ENCODE measurements at regions not wholly inside any gene's neighbourhood (a gene's known extent, or its start where the extent isn't known, plus 50 kb on each side); places are given as distances from the start of the nearest gene placed in this dataset.

DNA sequence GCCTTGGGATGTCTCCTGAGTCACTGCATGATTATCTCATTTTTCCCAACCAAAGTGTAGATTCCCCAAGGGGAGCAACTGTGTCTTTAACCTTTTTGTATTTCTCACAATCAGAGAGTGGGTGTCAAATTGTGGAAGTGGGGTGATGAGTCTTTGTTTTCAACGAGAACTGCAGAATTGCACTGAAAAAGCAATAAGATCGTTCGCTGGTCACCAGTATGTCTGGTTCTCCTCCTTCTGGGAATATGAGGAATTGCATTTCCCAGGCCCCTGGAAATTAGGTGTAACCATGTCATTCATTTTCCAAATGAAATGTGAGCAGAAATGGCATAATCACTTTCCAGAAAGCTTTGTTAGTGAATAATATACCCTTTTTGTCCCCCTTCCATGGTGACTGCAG is 326.9 kb downstream of the GPAM start:
- Histone ChIP-seq H3K4me3 (no peak overlapping the region), H3K9me3 (no peaks in the 10 kb centered on the region), H3K4me2 (no peak overlapping the region), H3K4me1 (no peaks in the 10 kb centered on the region), H3K27ac (no peak overlapping the region)
- DNase-seq (ENCODE audit: low read depth in 1 of 2, low spot score in 1 of 2) = no peak
- 0 out of 5 replicates have a peak, but pooled peaks of 1 of the 2 experiments have one; percentile 7 for TF ChIP-seq RAD21 (conservative IDR thresholded peaks at IDR 0.05 in 1 of 2, IDR thresholded peaks at IDR 0.05 in 1 of 2)
- TF ChIP-seq, protein P1, sequence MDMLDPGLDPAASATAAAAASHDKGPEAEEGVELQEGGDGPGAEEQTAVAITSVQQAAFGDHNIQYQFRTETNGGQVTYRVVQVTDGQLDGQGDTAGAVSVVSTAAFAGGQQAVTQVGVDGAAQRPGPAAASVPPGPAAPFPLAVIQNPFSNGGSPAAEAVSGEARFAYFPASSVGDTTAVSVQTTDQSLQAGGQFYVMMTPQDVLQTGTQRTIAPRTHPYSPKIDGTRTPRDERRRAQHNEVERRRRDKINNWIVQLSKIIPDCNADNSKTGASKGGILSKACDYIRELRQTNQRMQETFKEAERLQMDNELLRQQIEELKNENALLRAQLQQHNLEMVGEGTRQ (IDR thresholded peaks at IDR 0.05) = no peak
- CTCF ChIA-PET = interaction anchor here (0.8 kb wide), 1 partner anchor 17 kb away, joined by 3 read pairs; no protein-coding TSS in a partner anchor
- 4% methylated on average over 3 of the region's 3 CpGs for WGBS (ENCODE audit: missing lambda C conversion rate)
- FAIRE-seq = no peak
- ATAC-seq = no peak
- POLR2A ChIA-PET = no interaction called here

DNA sequence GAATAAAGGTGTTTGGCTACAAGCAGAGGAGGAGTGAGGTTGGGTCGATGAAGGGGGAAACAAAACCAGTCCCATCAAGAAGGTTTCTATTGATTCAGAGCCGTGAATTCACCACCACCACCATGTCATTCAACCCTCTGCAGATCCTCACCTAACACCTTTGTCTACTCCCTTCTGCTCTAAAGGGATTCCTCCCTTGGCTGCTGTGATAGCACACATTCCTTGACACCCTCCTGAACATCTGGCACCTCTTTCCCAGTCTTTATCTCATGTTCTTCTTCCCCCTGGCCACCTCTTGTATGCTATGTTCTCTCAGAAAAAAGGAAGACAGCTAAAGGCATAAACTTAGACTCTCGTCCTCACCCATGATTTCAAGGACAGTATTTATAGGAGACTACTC is 318.0 kb downstream of the GPAM start:
- no peak for FAIRE-seq
- no peak for DNase-seq (ENCODE audit: low read depth in 1 of 2, low spot score in 1 of 2)
- Histone ChIP-seq H3K4me2 (no peak overlapping the region), H3K27ac (no peak overlapping the region), H3K4me3 (no peak overlapping the region), H3K9me3 (no peaks in the 10 kb centered on the region), H3K4me1 (no peaks in the 10 kb centered on the region)
- POLR2A ChIA-PET = no interaction called here
- WGBS (ENCODE audit: missing lambda C conversion rate) = 0% methylated on average over 3 of the region's 3 CpGs
- CTCF ChIA-PET = no interaction called here
- TF ChIP-seq, protein P2, sequence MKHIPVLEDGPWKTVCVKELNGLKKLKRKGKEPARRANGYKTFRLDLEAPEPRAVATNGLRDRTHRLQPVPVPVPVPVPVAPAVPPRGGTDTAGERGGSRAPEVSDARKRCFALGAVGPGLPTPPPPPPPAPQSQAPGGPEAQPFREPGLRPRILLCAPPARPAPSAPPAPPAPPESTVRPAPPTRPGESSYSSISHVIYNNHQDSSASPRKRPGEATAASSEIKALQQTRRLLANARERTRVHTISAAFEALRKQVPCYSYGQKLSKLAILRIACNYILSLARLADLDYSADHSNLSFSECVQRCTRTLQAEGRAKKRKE (CRISPR knock-in tag; IDR thresholded peaks at IDR 0.05; ENCODE audit: low read depth) = no peak
- TF ChIP-seq, protein P3, sequence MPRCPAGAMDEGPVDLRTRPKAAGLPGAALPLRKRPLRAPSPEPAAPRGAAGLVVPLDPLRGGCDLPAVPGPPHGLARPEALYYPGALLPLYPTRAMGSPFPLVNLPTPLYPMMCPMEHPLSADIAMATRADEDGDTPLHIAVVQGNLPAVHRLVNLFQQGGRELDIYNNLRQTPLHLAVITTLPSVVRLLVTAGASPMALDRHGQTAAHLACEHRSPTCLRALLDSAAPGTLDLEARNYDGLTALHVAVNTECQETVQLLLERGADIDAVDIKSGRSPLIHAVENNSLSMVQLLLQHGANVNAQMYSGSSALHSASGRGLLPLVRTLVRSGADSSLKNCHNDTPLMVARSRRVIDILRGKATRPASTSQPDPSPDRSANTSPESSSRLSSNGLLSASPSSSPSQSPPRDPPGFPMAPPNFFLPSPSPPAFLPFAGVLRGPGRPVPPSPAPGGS (IDR thresholded peaks at IDR 0.05) = no peak
- no peak for TF ChIP-seq EP300 (IDR thresholded peaks at IDR 0.05)
- TF ChIP-seq HOXA7 (CRISPR knock-in tag; IDR thresholded peaks at IDR 0.05) = no peak
- TF ChIP-seq PHF8 (IDR thresholded peaks at IDR 0.05; ENCODE audit: borderline replicate concordance, low read depth) = no peak
- TF ChIP-seq RCOR1 (IDR thresholded peaks at IDR 0.05; ENCODE audit: low read depth, low read length) = no peak
- TF ChIP-seq, protein P4, sequence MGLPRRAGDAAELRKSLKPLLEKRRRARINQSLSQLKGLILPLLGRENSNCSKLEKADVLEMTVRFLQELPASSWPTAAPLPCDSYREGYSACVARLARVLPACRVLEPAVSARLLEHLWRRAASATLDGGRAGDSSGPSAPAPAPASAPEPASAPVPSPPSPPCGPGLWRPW (IDR thresholded peaks at IDR 0.05) = no peak
- ATAC-seq = no peak

DNA sequence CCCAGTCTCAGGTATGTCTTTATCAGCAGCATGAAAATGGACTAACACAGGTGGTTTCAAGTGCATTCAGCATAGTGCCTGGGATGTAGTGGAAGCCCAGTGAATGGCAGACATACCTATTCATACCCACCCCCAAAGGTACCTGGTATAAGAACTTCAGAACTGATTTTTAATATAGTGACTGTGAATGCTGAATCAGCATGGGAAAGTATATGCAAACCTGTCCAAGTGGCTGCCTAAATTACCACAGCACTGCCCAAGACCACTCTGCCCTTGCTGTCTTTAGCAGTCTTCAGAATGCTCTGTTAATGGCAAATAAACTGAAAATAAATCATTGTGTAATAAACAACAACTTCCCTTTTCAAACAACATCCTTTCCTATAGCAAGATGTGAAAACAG is 312.1 kb downstream of the GPAM start:
- peak; percentile 51 for TF ChIP-seq MAFK (IDR thresholded peaks at IDR 0.05; ENCODE audit: partially characterized antibody)
- TF ChIP-seq, protein P5, sequence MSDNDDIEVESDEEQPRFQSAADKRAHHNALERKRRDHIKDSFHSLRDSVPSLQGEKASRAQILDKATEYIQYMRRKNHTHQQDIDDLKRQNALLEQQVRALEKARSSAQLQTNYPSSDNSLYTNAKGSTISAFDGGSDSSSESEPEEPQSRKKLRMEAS (IDR thresholded peaks at IDR 0.05) = no peak
- POLR2A ChIA-PET = no interaction called here
- DNase-seq (ENCODE audit: low read depth in 1 of 2, low spot score in 1 of 2) (no peak), ATAC-seq (no peak), FAIRE-seq (no peak)
- Histone ChIP-seq H3K27ac (no peak overlapping the region), H3K4me1 (no peaks in the 10 kb centered on the region), H3K9me3 (no peaks in the 10 kb centered on the region), H3K4me3 (no peak overlapping the region), H3K4me2 (no peak overlapping the region)
- CTCF ChIA-PET = no interaction called here

DNA sequence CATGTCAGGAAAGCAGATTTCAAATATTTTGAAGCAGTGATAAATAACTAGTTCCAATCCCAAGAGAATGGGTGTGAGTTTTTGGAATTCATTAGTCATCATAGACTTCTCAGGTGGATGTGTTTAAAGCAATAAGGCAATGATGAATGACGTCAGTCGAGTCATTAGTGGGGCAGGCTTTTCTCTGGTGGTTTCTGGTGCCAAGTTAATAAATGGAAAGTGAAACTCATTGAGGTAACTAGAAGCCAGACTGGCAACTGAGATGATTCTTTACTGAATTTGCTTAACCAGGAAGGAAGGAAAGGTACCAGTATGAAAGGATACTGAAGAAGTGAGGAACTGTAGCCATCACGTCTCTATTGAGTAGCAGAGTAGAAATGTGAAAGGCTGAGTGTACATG is 311.0 kb downstream of the GPAM start:
- no peak for TF ChIP-seq CHD4 (IDR thresholded peaks at IDR 0.05; ENCODE audit: borderline replicate concordance)
- no peak for TF ChIP-seq ESRRA (IDR thresholded peaks at IDR 0.05; ENCODE audit: borderline replicate concordance, low read length)
- TF ChIP-seq, protein P6, sequence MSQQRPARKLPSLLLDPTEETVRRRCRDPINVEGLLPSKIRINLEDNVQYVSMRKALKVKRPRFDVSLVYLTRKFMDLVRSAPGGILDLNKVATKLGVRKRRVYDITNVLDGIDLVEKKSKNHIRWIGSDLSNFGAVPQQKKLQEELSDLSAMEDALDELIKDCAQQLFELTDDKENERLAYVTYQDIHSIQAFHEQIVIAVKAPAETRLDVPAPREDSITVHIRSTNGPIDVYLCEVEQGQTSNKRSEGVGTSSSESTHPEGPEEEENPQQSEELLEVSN (IDR thresholded peaks at IDR 0.05; ENCODE audit: borderline replicate concordance, low read depth) = no peak
- ChIA-PET CTCF (interaction anchor here (1.8 kb wide), 1 partner anchor 46 kb away, joined by 3 read pairs; no protein-coding TSS in a partner anchor), POLR2A (no interaction called here)
- ATAC-seq = no peak
- WGBS (ENCODE audit: missing lambda C conversion rate) = 0% methylated on average over 3 of the region's 3 CpGs
- H3K4me1 ChIP-seq = no peaks in the 10 kb centered on the region
- no peak overlapping the region for H3K4me2 ChIP-seq
- H3K9me3 ChIP-seq = no peaks in the 10 kb centered on the region
- no peak overlapping the region for H3K27ac ChIP-seq
- DNase-seq (ENCODE audit: low read depth in 1 of 2, low spot score in 1 of 2) = no peak
- no peak overlapping the region for H3K4me3 ChIP-seq
- FAIRE-seq = no peak
